Smooth muscle cell (in vitro differentiated cells): ENCODE measurements at regions not wholly inside any gene's neighbourhood (a gene's known extent, or its start where the extent isn't known, plus 50 kb on each side); places are given as distances from the start of the nearest gene placed in this dataset.

Experiments used
- DNase-seq: peaks from one replicate; lab custom pipeline; 2025; ENCODE audit not compliant: unreplicated experiment; lab: John Stamatoyannopoulos, UW
- H2AFZ ChIP-seq: fragments of 200-600 bp; sonication (generic); 2 replicates; pipeline ENCODE4 v1.6.0; 2016; ENCODE audit warnings: antibody characterized with exemption, low read depth, mild to moderate bottlenecking
- H3F3A ChIP-seq: fragments of 200-600 bp; sonication (generic); 2 replicates; pipeline ENCODE4 v1.6.0; 2017; ENCODE audit warnings: antibody characterized with exemption, low read depth
- H3K27ac ChIP-seq: fragments of 200-600 bp; sonication (generic); 2 replicates; pipeline ENCODE4 v1.5.1; 2016; ENCODE audit warnings: low read depth, mild to moderate bottlenecking
- H3K27me3 ChIP-seq: fragments of 200-600 bp; sonication (generic); 2 replicates; pipeline ENCODE4 v1.6.1; 2016; ENCODE audit warnings: low read depth, mild to moderate bottlenecking
- H3K36me3 ChIP-seq: fragments of 200-600 bp; sonication (generic); 2 replicates; pipeline ENCODE4 v1.5.1; 2016; ENCODE audit warnings: low read depth
- H3K4me1 ChIP-seq: fragments of 200-600 bp; sonication (generic); 2 replicates; pipeline ENCODE4 v1.5.1; 2016; ENCODE audit warnings: low read depth
- H3K4me2 ChIP-seq: fragments of 200-600 bp; sonication (generic); 2 replicates; pipeline ENCODE4 v1.6.0; 2016; ENCODE audit warnings: mild to moderate bottlenecking
- H3K4me3 ChIP-seq: fragments of 200-600 bp; sonication (generic); 2 replicates; pipeline ENCODE4 v1.5.1; 2016; ENCODE audit warnings: mild to moderate bottlenecking
- H3K79me2 ChIP-seq: fragments of 200-600 bp; sonication (generic); 2 replicates; pipeline ENCODE4 v1.6.0; 2016; ENCODE audit warnings: low read depth, mild to moderate bottlenecking
- H3K9ac ChIP-seq: fragments of 200-600 bp; sonication (generic); 2 replicates; pipeline ENCODE4 v1.6.0; 2016; ENCODE audit warnings: low read depth
- H3K9me3 ChIP-seq: fragments of 200-600 bp; sonication (generic); replicated peaks from 2 replicates; pipeline ENCODE4 v1.5.1; 2016; ENCODE audit warnings: low read depth
- H4K20me1 ChIP-seq: fragments of 200-600 bp; sonication (generic); 2 replicates; pipeline ENCODE4 v1.6.0; 2016; ENCODE audit warnings: low read depth
- WGBS: methylation state at CpG from one replicate; pipeline ENCODE4 v1.1.7; 2016; ENCODE audit warnings: low lambda C conversion rate; 5-methylcytosine and 5-hydroxymethylcytosine counted together
- TF ChIP-seq, protein P1 (sequence below): fragments of 200-600 bp; sonication (generic); IDR thresholded peaks from 2 replicates; pipeline ENCODE4 v1.5.1; 2017; ENCODE audit warnings: borderline replicate concordance, mild to moderate bottlenecking, antibody characterized with exemption; ENCODE audit not compliant: insufficient read depth, poor library complexity, severe bottlenecking

DNA sequence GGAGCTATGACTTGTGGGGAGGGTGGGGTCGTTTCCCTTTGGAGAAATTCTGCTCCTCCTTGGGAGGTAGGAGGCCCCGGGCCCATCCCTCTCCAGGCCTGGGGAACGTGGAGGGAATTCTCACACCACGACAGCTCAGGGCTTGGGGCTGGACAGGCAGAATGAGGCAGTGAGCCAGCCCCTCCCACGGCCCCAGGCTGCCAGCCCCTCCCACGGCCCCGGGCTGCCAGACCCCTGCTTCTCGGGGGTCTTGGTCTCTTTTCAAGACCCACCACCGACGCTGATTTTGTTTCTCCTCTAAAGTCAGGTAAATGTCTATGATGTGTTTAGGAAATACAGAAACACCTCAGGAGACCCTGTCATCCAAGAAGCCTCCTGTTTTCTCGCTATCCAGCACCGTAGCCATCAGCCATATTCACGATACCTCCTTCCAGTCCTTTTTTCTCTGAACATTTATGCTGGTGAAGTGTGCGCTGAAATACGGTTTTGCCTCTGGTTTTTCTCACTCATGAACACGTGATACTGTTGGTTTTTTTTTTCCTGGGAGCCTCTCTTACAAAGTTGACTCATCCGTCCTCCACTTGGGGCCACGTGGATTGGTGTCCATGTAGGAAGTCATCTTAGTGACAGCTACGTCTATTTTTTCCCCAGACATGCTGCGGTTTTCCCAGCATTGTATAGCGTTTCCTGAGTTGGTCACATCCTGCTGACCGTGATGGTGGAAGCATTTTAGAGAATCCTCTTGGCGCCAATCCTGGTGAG is 1219.6 kb downstream of the BRD1 start:
- WGBS = 84% methylated on average over 23 of the region's 23 CpGs
- Histone ChIP-seq H3K4me3 (no peak overlapping the region), H3K9ac (no peak overlapping the region), H2AFZ (no peak overlapping the region), H3K4me2 (no peak overlapping the region), H3F3A (no peaks in the 10 kb centered on the region), H3K27ac (no peak overlapping the region), H4K20me1 (peaks cover 27% of the 10 kb centered on the region), H3K36me3 (no peaks in the 10 kb centered on the region), H3K27me3 (no peaks in the 10 kb centered on the region), H3K4me1 (no peaks in the 10 kb centered on the region), H3K9me3 (no peaks in the 10 kb centered on the region), H3K79me2 (no peaks in the 10 kb centered on the region)
- TF ChIP-seq, protein P1, sequence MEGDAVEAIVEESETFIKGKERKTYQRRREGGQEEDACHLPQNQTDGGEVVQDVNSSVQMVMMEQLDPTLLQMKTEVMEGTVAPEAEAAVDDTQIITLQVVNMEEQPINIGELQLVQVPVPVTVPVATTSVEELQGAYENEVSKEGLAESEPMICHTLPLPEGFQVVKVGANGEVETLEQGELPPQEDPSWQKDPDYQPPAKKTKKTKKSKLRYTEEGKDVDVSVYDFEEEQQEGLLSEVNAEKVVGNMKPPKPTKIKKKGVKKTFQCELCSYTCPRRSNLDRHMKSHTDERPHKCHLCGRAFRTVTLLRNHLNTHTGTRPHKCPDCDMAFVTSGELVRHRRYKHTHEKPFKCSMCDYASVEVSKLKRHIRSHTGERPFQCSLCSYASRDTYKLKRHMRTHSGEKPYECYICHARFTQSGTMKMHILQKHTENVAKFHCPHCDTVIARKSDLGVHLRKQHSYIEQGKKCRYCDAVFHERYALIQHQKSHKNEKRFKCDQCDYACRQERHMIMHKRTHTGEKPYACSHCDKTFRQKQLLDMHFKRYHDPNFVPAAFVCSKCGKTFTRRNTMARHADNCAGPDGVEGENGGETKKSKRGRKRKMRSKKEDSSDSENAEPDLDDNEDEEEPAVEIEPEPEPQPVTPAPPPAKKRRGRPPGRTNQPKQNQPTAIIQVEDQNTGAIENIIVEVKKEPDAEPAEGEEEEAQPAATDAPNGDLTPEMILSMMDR = no peak
- no peak for DNase-seq

DNA sequence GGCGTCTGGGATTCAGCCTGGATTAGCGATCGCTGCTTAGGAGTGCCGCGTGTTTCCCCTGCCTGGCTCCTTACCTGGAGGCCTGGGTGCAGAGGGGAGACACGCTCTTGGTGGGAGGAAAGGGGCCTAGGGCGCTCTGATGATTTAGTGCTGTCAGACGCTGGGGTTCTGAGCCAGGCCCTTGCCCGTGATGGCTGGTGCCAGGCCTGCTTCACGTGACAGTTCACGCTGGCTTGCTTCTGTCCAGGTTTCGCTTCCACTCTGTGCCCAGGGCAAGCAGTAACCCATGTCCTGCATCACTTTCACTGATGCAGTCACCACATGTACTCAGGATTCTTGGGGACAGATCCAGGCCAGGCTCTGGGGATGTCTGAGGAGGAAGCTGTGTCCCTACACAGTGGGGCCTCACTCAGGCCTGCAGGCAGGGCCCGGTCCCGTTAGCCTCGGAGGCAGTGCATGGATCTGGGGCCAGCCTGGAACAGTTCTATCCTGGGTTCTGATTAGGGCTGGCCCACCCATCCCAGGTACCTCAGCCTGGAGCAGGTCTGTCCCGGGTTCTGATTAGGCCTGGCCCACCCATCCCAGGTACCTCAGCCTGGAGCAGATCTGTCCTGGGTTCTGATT is 1220.9 kb downstream of the BRD1 start:
- Histone ChIP-seq H3K4me3 (no peak overlapping the region), H2AFZ (no peak overlapping the region), H3K36me3 (no peaks in the 10 kb centered on the region), H3K9me3 (no peaks in the 10 kb centered on the region), H3K4me2 (no peak overlapping the region), H3K9ac (no peak overlapping the region), H4K20me1 (peaks cover 27% of the 10 kb centered on the region), H3F3A (no peaks in the 10 kb centered on the region), H3K27me3 (no peaks in the 10 kb centered on the region), H3K4me1 (no peaks in the 10 kb centered on the region), H3K79me2 (no peaks in the 10 kb centered on the region), H3K27ac (no peak overlapping the region)
- no peak for DNase-seq
- WGBS = 94% methylated on average over 16 of the region's 16 CpGs
- TF ChIP-seq, protein P1 = no peak

DNA sequence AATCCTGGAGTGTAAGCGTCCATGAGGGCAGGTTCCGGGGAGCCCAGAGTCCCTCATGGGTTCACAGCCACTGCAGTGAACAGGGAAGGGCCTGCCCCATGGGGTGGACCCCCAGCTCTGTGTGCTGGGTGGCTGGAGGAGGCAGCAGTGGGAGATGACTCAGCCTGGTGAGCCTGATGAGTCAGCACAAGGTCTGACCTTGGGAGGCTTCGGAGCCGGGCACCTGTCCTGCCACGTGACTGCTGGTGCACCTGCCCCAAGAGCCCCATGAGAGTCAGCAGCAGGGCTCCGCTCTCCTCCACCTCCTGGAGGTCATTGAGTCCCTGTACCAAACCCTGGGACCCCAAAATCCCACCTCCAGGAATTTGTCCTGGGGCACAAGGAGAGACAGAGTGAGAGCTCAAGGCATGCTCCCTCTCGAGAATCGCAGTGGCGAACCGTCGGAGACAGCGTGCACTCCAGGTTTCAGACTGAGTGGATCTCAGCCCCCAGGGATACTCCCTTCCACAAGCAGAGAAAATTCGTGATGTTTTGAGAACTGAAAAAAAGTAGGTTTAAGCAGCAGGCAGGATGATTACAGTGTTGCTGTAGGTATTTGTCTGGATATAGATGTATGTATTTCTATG is 1221.7 kb downstream of the BRD1 start:
- H3K9me3 ChIP-seq = no peaks in the 10 kb centered on the region
- TF ChIP-seq, protein P1 = no peak

More for the DNA sequence above, 1221.7 kb downstream of the BRD1 start:
- no peaks in the 10 kb centered on the region for H3F3A ChIP-seq
- no peak overlapping the region for H3K4me2 ChIP-seq
- H3K9ac ChIP-seq = no peak overlapping the region
- H3K79me2 ChIP-seq = no peaks in the 10 kb centered on the region
- no peaks in the 10 kb centered on the region for H3K4me1 ChIP-seq
- H3K27me3 ChIP-seq = no peaks in the 10 kb centered on the region
- no peak for DNase-seq
- H3K4me3 ChIP-seq = no peak overlapping the region
- H2AFZ ChIP-seq = no peak overlapping the region
- 81% methylated on average over 13 of the region's 13 CpGs for WGBS
- H3K27ac ChIP-seq = no peak overlapping the region
- no peaks in the 10 kb centered on the region for H3K36me3 ChIP-seq
- H4K20me1 ChIP-seq = peaks cover 27% of the 10 kb centered on the region
